ENCODE measurements at regions not wholly inside any gene's neighbourhood (a gene's known extent, or its start where the extent isn't known, plus 50 kb on each side); places are given as distances from the start of the nearest gene placed in this dataset.

DNA sequence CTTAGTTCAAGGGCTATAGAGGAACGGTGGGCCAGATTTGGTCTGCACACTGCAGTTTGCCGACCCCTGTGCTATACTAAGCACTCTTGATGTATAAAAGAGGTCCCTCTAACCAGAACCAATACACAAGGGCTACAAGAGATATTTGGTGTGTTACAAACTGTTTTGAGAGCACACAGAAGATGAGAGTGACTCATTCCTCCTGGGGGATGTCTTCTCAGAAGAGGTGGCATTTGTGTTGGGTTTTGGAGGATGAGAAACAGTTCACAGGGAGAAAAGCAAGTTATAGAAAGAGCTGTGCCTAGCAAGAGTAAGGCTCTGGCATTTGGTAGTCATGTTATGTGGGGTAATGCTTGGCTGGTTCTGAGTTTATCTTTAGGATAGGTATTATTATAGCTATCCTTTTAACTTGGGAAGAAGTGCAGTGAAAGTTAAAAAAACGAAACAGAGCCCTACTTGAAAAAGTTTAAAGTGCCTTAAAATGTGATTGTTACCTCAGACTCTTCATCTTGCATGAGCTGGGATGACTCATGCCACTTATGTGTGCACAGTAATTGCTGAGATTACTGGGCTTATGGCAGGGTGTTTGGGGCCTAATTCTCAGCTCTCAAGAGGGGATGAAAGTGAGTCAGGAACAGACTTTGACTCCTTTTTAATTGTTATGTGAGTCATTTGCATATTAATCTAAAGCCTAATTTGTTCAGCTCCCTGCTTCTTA lies 160.4 kb downstream of the KIF20B start:
- TF ChIP-seq EZH2 (IDR thresholded peaks at IDR 0.05; ENCODE audit: insufficient read depth, low read length) = no peak
- TF ChIP-seq, protein P1, sequence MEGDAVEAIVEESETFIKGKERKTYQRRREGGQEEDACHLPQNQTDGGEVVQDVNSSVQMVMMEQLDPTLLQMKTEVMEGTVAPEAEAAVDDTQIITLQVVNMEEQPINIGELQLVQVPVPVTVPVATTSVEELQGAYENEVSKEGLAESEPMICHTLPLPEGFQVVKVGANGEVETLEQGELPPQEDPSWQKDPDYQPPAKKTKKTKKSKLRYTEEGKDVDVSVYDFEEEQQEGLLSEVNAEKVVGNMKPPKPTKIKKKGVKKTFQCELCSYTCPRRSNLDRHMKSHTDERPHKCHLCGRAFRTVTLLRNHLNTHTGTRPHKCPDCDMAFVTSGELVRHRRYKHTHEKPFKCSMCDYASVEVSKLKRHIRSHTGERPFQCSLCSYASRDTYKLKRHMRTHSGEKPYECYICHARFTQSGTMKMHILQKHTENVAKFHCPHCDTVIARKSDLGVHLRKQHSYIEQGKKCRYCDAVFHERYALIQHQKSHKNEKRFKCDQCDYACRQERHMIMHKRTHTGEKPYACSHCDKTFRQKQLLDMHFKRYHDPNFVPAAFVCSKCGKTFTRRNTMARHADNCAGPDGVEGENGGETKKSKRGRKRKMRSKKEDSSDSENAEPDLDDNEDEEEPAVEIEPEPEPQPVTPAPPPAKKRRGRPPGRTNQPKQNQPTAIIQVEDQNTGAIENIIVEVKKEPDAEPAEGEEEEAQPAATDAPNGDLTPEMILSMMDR (IDR thresholded peaks at IDR 0.05; ENCODE audit: insufficient read depth, low read depth, low read length) = no peak
